A673 (cell line): ENCODE measurements at regions not wholly inside any gene's neighbourhood (a gene's known extent, or its start where the extent isn't known, plus 50 kb on each side); places are given as distances from the start of the nearest gene placed in this dataset.

Experiments
- CTCF ChIP-seq: fragments of 300-800, 200-600 bp; sonication (generic); conservative IDR thresholded peaks from 2 replicates; pipeline ENCODE4 v1.5.1; 2017; ENCODE audit warnings: low read depth, mild to moderate bottlenecking, antibody characterized with exemption, low read length, moderate library complexity, mixed read lengths
- EZH2 ChIP-seq: fragments of 200-600 bp; sonication (generic); IDR thresholded peaks from 2 replicates; pipeline ENCODE4 v1.6.1; 2017; ENCODE audit warnings: borderline replicate concordance, low read depth, mild to moderate bottlenecking, mixed read lengths, antibody characterized with exemption, low read length; ENCODE audit not compliant: poor library complexity, severe bottlenecking

GRCh38 chrX:40358994-40359393 lies 221.8 kb upstream of the ATP6AP2 start:
- no peak for TF ChIP-seq CTCF
- TF ChIP-seq EZH2, result no peak
